Astrocyte (in vitro differentiated cells and primary cell): ENCODE measurements at regions not wholly inside any gene's neighbourhood (a gene's known extent, or its start where the extent isn't known, plus 50 kb on each side); places are given as distances from the start of the nearest gene placed in this dataset.

Source experiments
- DNase-seq: peaks from one replicate; pipeline ENCODE4 v3.0.0-alpha.2; 2010; ENCODE audit warnings: low read depth
- FAIRE-seq: peaks from 2 replicates; lab custom pipeline; 2011; peaks lifted over from hg19 to GRCh38; lab: Jason Lieb, UNC
- H2AFZ ChIP-seq: 2 replicates; pipeline ENCODE4 v1.6.0; 2012; ENCODE audit warnings: low read depth, low read length, inconsistent platforms
- H3K27ac ChIP-seq: 2 replicates; pipeline ENCODE4 v1.5.1; 2011; ENCODE audit warnings: low read depth, low read length, inconsistent platforms
- H3K27me3 ChIP-seq: 2 replicates; pipeline ENCODE4 v1.6.0; 2011; ENCODE audit warnings: low read length, inconsistent platforms; ENCODE audit not compliant: insufficient read depth
- H3K36me3 ChIP-seq: 2 replicates; pipeline ENCODE4 v1.5.1; 2011; ENCODE audit warnings: low read length, inconsistent platforms; ENCODE audit not compliant: insufficient read depth
- H3K4me1 ChIP-seq: 2 replicates; pipeline ENCODE4 v1.5.1; 2011; ENCODE audit warnings: low read length, inconsistent platforms; ENCODE audit not compliant: insufficient read depth
- H3K4me2 ChIP-seq: 2 replicates; pipeline ENCODE4 v1.6.0; 2012; ENCODE audit warnings: low read length, inconsistent platforms
- H3K4me3 ChIP-seq: 2 replicates; pipeline ENCODE4 v1.5.1; 2011; ENCODE audit warnings: low read depth, mild to moderate bottlenecking, low read length, inconsistent platforms; ENCODE audit not compliant: insufficient read depth
- H3K79me2 ChIP-seq: 2 replicates; pipeline ENCODE4 v1.6.0; 2012; ENCODE audit warnings: mild to moderate bottlenecking, low read length, inconsistent platforms; ENCODE audit not compliant: insufficient read depth
- H3K9ac ChIP-seq: 2 replicates; pipeline ENCODE4 v1.6.0; 2012; ENCODE audit warnings: mild to moderate bottlenecking, low read length, inconsistent platforms
- H3K9me3 ChIP-seq: 2 replicates; pipeline ENCODE4 v1.5.1; 2012; ENCODE audit warnings: low read depth, mild to moderate bottlenecking, low read length, inconsistent platforms; ENCODE audit not compliant: insufficient read depth
- H4K20me1 ChIP-seq: 2 replicates; pipeline ENCODE4 v1.6.0; 2012; ENCODE audit warnings: low read length, inconsistent platforms; ENCODE audit not compliant: insufficient read depth
- H3K27ac Mint-ChIP-seq: one replicate; pipeline ENCODE4 v1.8.0; 2021; ENCODE audit warnings: mild to moderate bottlenecking, mixed read lengths; ENCODE audit not compliant: unreplicated experiment
- H3K27me3 Mint-ChIP-seq: one replicate; pipeline ENCODE4 v1.8.0; 2021; ENCODE audit warnings: low read depth, mixed read lengths; ENCODE audit not compliant: unreplicated experiment
- H3K36me3 Mint-ChIP-seq: one replicate; pipeline ENCODE4 v1.8.0; 2021; ENCODE audit warnings: low read depth, mixed read lengths; ENCODE audit not compliant: unreplicated experiment
- H3K4me1 Mint-ChIP-seq: one replicate; pipeline ENCODE4 v1.8.0; 2021; ENCODE audit warnings: low read depth, mixed read lengths; ENCODE audit not compliant: unreplicated experiment
- H3K4me3 Mint-ChIP-seq: one replicate; pipeline ENCODE4 v1.8.0; 2021; ENCODE audit warnings: mild to moderate bottlenecking, moderate library complexity, mixed read lengths; ENCODE audit not compliant: unreplicated experiment
- H3K9me3 Mint-ChIP-seq: one replicate; pipeline ENCODE4 v1.8.0; 2021; ENCODE audit warnings: mild to moderate bottlenecking, mixed read lengths; ENCODE audit not compliant: unreplicated experiment
- CTCF ChIP-seq: IDR thresholded peaks from 2 replicates; pipeline ENCODE4 v1.5.1; 2011; ENCODE audit warnings: low read depth, mild to moderate bottlenecking, inconsistent platforms, low read length, moderate library complexity; ENCODE audit not compliant: insufficient read depth
- EZH2 ChIP-seq: IDR thresholded peaks from 2 replicates; pipeline ENCODE4 v1.6.1; 2012; ENCODE audit warnings: mild to moderate bottlenecking, low read length, inconsistent platforms; ENCODE audit not compliant: insufficient read depth

DNA sequence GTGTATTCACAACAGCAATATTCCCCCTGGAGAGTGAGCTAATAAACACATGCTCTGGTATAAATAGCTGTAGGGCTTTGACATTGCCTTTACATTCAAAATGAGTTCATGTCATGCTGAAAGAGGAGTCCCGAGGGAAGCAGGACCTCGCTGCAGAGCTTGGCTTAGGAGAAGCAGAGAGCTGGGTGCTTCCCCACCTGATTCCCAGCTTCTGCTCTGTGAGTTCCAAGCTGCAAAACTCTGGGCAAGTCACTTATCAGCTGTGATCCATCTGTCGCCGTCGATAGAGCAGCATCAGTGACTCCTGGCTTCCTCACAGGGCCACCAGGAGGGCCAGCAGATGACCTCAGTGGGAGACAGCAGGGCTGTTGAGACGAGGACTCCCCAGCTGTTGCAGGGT lies 241.8 kb downstream of the ANKRD60 start:
- Mint-ChIP-seq H3K4me3 (no peak overlapping the region), H3K9me3 (no peaks in the 10 kb centered on the region), H3K27ac (no peak overlapping the region), H3K27me3 (peaks cover 27% of the 10 kb centered on the region), H3K36me3 (no peaks in the 10 kb centered on the region), H3K4me1 (peaks cover 11% of the 10 kb centered on the region)
- no peaks in the 10 kb centered on the region for H3K9me3 ChIP-seq
- H3K4me1 ChIP-seq = peaks cover 11% of the 10 kb centered on the region
- no peak overlapping the region for H3K4me3 ChIP-seq
- H3K36me3 ChIP-seq = no peaks in the 10 kb centered on the region
- TF ChIP-seq CTCF = no peak
- no peak for TF ChIP-seq EZH2
- H3K79me2 ChIP-seq = no peaks in the 10 kb centered on the region
- no peak for FAIRE-seq
- no peak overlapping the region for H3K9ac ChIP-seq
- H3K27ac ChIP-seq = no peak overlapping the region
- DNase-seq = no peak
- no peaks in the 10 kb centered on the region for H4K20me1 ChIP-seq
- no peak overlapping the region for H2AFZ ChIP-seq
- H3K4me2 ChIP-seq = no peak overlapping the region
- H3K27me3 ChIP-seq = no peaks in the 10 kb centered on the region

GRCh38 chr20:57985278-57985677 lies 243.2 kb downstream of the ANKRD60 start:
- DNase-seq (no peak), FAIRE-seq (no peak)
- peaks cover 37% of the 10 kb centered on the region for H3K27me3 Mint-ChIP-seq
- H3K4me1 Mint-ChIP-seq = peaks cover 9% of the 10 kb centered on the region
- H3K27ac Mint-ChIP-seq = no peak overlapping the region
- H3K36me3 Mint-ChIP-seq = no peaks in the 10 kb centered on the region
- Histone ChIP-seq H3K9me3 (no peaks in the 10 kb centered on the region), H3K79me2 (no peaks in the 10 kb centered on the region), H3K27ac (no peak overlapping the region), H3K4me2 (no peak overlapping the region), H3K4me1 (no peaks in the 10 kb centered on the region), H3K4me3 (no peak overlapping the region), H2AFZ (no peak overlapping the region), H3K36me3 (no peaks in the 10 kb centered on the region), H4K20me1 (no peaks in the 10 kb centered on the region), H3K27me3 (no peaks in the 10 kb centered on the region), H3K9ac (no peak overlapping the region)
- H3K9me3 Mint-ChIP-seq = no peaks in the 10 kb centered on the region
- H3K4me3 Mint-ChIP-seq = no peak overlapping the region
- TF ChIP-seq CTCF = no peak
- no peak for TF ChIP-seq EZH2

GRCh38 chr20:57983082-57983481 lies 245.4 kb downstream of the ANKRD60 start:
- no peak overlapping the region for H3K9ac ChIP-seq
- TF ChIP-seq CTCF (no peak), EZH2 (no peak)
- no peak overlapping the region for H2AFZ ChIP-seq
- no peak overlapping the region for H3K4me3 ChIP-seq
- Mint-ChIP-seq H3K4me1 (peaks cover 10% of the 10 kb centered on the region), H3K36me3 (no peaks in the 10 kb centered on the region), H3K4me3 (no peak overlapping the region), H3K27ac (no peak overlapping the region), H3K27me3 (peaks cover 43% of the 10 kb centered on the region), H3K9me3 (no peaks in the 10 kb centered on the region)
- H3K27me3 ChIP-seq = no peaks in the 10 kb centered on the region
- H3K79me2 ChIP-seq = no peaks in the 10 kb centered on the region
- H3K4me2 ChIP-seq = no peak overlapping the region
- H4K20me1 ChIP-seq = no peaks in the 10 kb centered on the region
- H3K9me3 ChIP-seq = no peaks in the 10 kb centered on the region
- no peak overlapping the region for H3K27ac ChIP-seq
- no peaks in the 10 kb centered on the region for H3K36me3 ChIP-seq
- no peaks in the 10 kb centered on the region for H3K4me1 ChIP-seq
- FAIRE-seq (no peak), DNase-seq (no peak)
